ENCODE measurements at regions not wholly inside any gene's neighbourhood (a gene's known extent, or its start where the extent isn't known, plus 50 kb on each side); places are given as distances from the start of the nearest gene placed in this dataset.

- Histone ChIP-seq H2AFZ (ENCODE audit: low read depth) (no peak overlapping the region), H3K4me1 (ENCODE audit: low read depth, poor library complexity, severe bottlenecking) (no peaks in the 10 kb centered on the region), H3K9ac (no peak overlapping the region), H3K27ac (no peak overlapping the region), H4K20me1 (ENCODE audit: insufficient read depth) (no peaks in the 10 kb centered on the region), H3K4me3 (IDR thresholded peaks at IDR 0.05; ENCODE audit: insufficient read depth, low read depth, low read length) (no peak overlapping the region), H3K79me2 (ENCODE audit: insufficient read depth, low read depth) (no peaks in the 10 kb centered on the region), H3K27me3 (ENCODE audit: insufficient read depth, low read depth) (no peaks in the 10 kb centered on the region), H3K36me3 (ENCODE audit: insufficient read depth) (no peaks in the 10 kb centered on the region), H3K4me2 (no peak overlapping the region)
- no peak for TF ChIP-seq CTCF (conservative IDR thresholded peaks at IDR 0.05; ENCODE audit: low read depth, low read length)
Measured at GRCh38 chr9:99400184-99400731, 178.2 kb downstream of the SEC61B start.

GRCh38 chr9:99401680-99402504 lies 179.8 kb downstream of the SEC61B start:
- Histone ChIP-seq H3K27ac (no peak overlapping the region), H3K36me3 (ENCODE audit: insufficient read depth) (no peaks in the 10 kb centered on the region), H3K4me1 (ENCODE audit: low read depth, poor library complexity, severe bottlenecking) (no peaks in the 10 kb centered on the region), H2AFZ (ENCODE audit: low read depth) (no peak overlapping the region), H4K20me1 (ENCODE audit: insufficient read depth) (no peaks in the 10 kb centered on the region), H3K4me3 (IDR thresholded peaks at IDR 0.05; ENCODE audit: insufficient read depth, low read depth, low read length) (no peak overlapping the region), H3K9ac (no peak overlapping the region), H3K4me2 (no peak overlapping the region), H3K79me2 (ENCODE audit: insufficient read depth, low read depth) (no peaks in the 10 kb centered on the region), H3K27me3 (ENCODE audit: insufficient read depth, low read depth) (no peaks in the 10 kb centered on the region)
- no peak for TF ChIP-seq CTCF (conservative IDR thresholded peaks at IDR 0.05; ENCODE audit: low read depth, low read length)

GRCh38 chr9:99403371-99403770 lies 181.3 kb downstream of the SEC61B start:
- no peak for TF ChIP-seq CTCF (conservative IDR thresholded peaks at IDR 0.05; ENCODE audit: low read depth, low read length)
- Histone ChIP-seq H2AFZ (ENCODE audit: low read depth) (no peak overlapping the region), H3K4me1 (ENCODE audit: low read depth, poor library complexity, severe bottlenecking) (no peaks in the 10 kb centered on the region), H3K27ac (no peak overlapping the region), H4K20me1 (ENCODE audit: insufficient read depth) (no peaks in the 10 kb centered on the region), H3K79me2 (ENCODE audit: insufficient read depth, low read depth) (no peaks in the 10 kb centered on the region), H3K4me3 (IDR thresholded peaks at IDR 0.05; ENCODE audit: insufficient read depth, low read depth, low read length) (no peak overlapping the region), H3K36me3 (ENCODE audit: insufficient read depth) (no peaks in the 10 kb centered on the region), H3K9ac (no peak overlapping the region), H3K4me2 (no peak overlapping the region), H3K27me3 (ENCODE audit: insufficient read depth, low read depth) (no peaks in the 10 kb centered on the region)

- no peak overlapping the region for H3K4me3 ChIP-seq (IDR thresholded peaks at IDR 0.05; ENCODE audit: insufficient read depth, low read depth, low read length)
- H3K36me3 ChIP-seq (ENCODE audit: insufficient read depth) = no peaks in the 10 kb centered on the region
- no peaks in the 10 kb centered on the region for H3K4me1 ChIP-seq (ENCODE audit: low read depth, poor library complexity, severe bottlenecking)
- no peak overlapping the region for H3K27ac ChIP-seq
- no peak for TF ChIP-seq CTCF (conservative IDR thresholded peaks at IDR 0.05; ENCODE audit: low read depth, low read length)
- H2AFZ ChIP-seq (ENCODE audit: low read depth) = no peak overlapping the region
- H3K4me2 ChIP-seq = no peak overlapping the region
- no peaks in the 10 kb centered on the region for H3K79me2 ChIP-seq (ENCODE audit: insufficient read depth, low read depth)
- no peak overlapping the region for H3K9ac ChIP-seq
- no peaks in the 10 kb centered on the region for H4K20me1 ChIP-seq (ENCODE audit: insufficient read depth)
- H3K27me3 ChIP-seq (ENCODE audit: insufficient read depth, low read depth) = no peaks in the 10 kb centered on the region
Measured at GRCh38 chr9:99405359-99405758, 183.3 kb downstream of the SEC61B start.
